CD4-positive, alpha-beta T cell treated with Interferon alpha-2 for 1 hour (primary cell): ENCODE measurements at regions not wholly inside any gene's neighbourhood (a gene's known extent, or its start where the extent isn't known, plus 50 kb on each side); places are given as distances from the start of the nearest gene placed in this dataset.
A peak's percentile ranks its signal among the peaks of the same experiment; 100 is the strongest.

Experiments used
- DNase-seq, 2 donors: peaks; one replicate each; pipeline ENCODE4 v3.0.0-alpha.2; 2020 to 2022

GRCh38 chr20:10807013-10807412 lies 133.2 kb upstream of the JAG1 start:
- no peak for DNase-seq

GRCh38 chr20:10812759-10813327 lies 139.0 kb upstream of the JAG1 start:
- no peak for DNase-seq

GRCh38 chr20:10823585-10823984 lies 149.8 kb upstream of the JAG1 start:
- DNase-seq, result no peak

GRCh38 chr20:10824750-10825500 lies 151.1 kb upstream of the JAG1 start:
- no peak for DNase-seq

GRCh38 chr20:10826111-10826510 lies 152.3 kb upstream of the JAG1 start:
- DNase-seq, result no peak

GRCh38 chr20:10828180-10828579 lies 154.4 kb upstream of the JAG1 start:
- no peak for DNase-seq

- DNase-seq, result no peak
These were observed 158.3 kb upstream of the JAG1 start for GRCh38 chr20:10832141-10832540.

- DNase-seq, result no peak
These were observed 164.1 kb upstream of the JAG1 start for GRCh38 chr20:10837901-10838300.

GRCh38 chr20:10842116-10842515 lies 168.3 kb upstream of the JAG1 start:
- no peak for DNase-seq

GRCh38 chr20:10843146-10843711 lies 169.4 kb upstream of the JAG1 start:
- DNase-seq, result no peak

GRCh38 chr20:10846766-10847165 lies 173.0 kb upstream of the JAG1 start:
- no peak for DNase-seq

- no peak for DNase-seq
These were observed 175.1 kb upstream of the JAG1 start for GRCh38 chr20:10848810-10849370.

- no peak for DNase-seq
These were observed 179.4 kb upstream of the JAG1 start for GRCh38 chr20:10853176-10853575.

GRCh38 chr20:10853731-10854130 lies 179.9 kb upstream of the JAG1 start:
- DNase-seq, result no peak

- DNase-seq, result no peak
These were observed 181.2 kb upstream of the JAG1 start for GRCh38 chr20:10854976-10855375.

- no peak for DNase-seq
These were observed 182.0 kb upstream of the JAG1 start for GRCh38 chr20:10855778-10856177.

GRCh38 chr20:10856237-10857015 lies 182.6 kb upstream of the JAG1 start:
- DNase-seq, result no peak

GRCh38 chr20:10857352-10858070 lies 183.7 kb upstream of the JAG1 start:
- peak in 1 of 2 donors; percentile 25 for DNase-seq

GRCh38 chr20:10861090-10861489 lies 187.3 kb upstream of the JAG1 start:
- no peak for DNase-seq

GRCh38 chr20:10861619-10862018 lies 187.8 kb upstream of the JAG1 start:
- no peak for DNase-seq

- DNase-seq, result no peak
These were observed 189.7 kb upstream of the JAG1 start for GRCh38 chr20:10863337-10864060.
